A549 (cell line): ENCODE measurements at regions not wholly inside any gene's neighbourhood (a gene's known extent, or its start where the extent isn't known, plus 50 kb on each side); places are given as distances from the start of the nearest gene placed in this dataset.

Experiments used
- ATAC-seq, 2 experiments: fragments of 200-7000 bp in 1 of 2; fragments of >200 bp in 1 of 2; cut with Nextera tagmentation in 1 of 2; cut with Tn5 transposase in 1 of 2; 3 replicates each; pipeline versions ENCODE4 v1.8.0 to v1.9.1; 2018 to 2020; ENCODE audit warnings: mild to moderate bottlenecking in 1 of 2, moderate library complexity in 1 of 2
- CTCF ChIA-PET: fragments of 300-600 bp; sonication (Branson Sonifier 250); formaldehyde crosslinking; extraction: SDS; loops from one replicate; lab custom pipeline; 2021; ENCODE audit warnings: antibody characterized with exemption, inconsistent platforms; lab: Yijun Ruan, JAX
- POLR2A ChIA-PET: fragments of 350-600 bp; formaldehyde crosslinking; extraction: SDS; loops from one replicate; lab custom pipeline; 2021; ENCODE audit warnings: antibody characterized with exemption, inconsistent platforms; lab: Yijun Ruan, JAX
- DNase-seq, 2 experiments: peaks; one replicate each; pipeline versions ENCODE4 v3.0.0 to v3.0.0-alpha.2; 2011 to 2016; ENCODE audit warnings: low read depth in 1 of 2, low spot score in 1 of 2
- FAIRE-seq: peaks from 2 replicates; lab custom pipeline; 2011; peaks lifted over from hg19 to GRCh38; lab: Jason Lieb, UNC
- H3K27ac ChIP-seq, 2 experiments: fragments of >200 bp; sonication (Bioruptor Twin); formaldehyde crosslinking; 3 replicates each; pipeline ENCODE4 v1.5.1; 2016 to 2017
- H3K4me1 ChIP-seq: fragments of >200 bp; sonication (Bioruptor Twin); formaldehyde crosslinking; 3 replicates; pipeline ENCODE4 v1.6.1; 2016
- H3K4me2 ChIP-seq: fragments of >200 bp; sonication (Bioruptor Twin); formaldehyde crosslinking; 3 replicates; pipeline ENCODE4 v1.6.1; 2016
- H3K4me3 ChIP-seq: fragments of >200 bp; sonication (Bioruptor Twin); formaldehyde crosslinking; 3 replicates; pipeline ENCODE4 v1.5.1; 2016
- H3K9me3 ChIP-seq: fragments of >200 bp; sonication (Bioruptor Twin); formaldehyde crosslinking; 3 replicates; pipeline ENCODE4 v1.6.1; 2016
- CBX2 ChIP-seq: fragments of 200-600 bp; sonication (generic); IDR thresholded peaks from 2 replicates; pipeline ENCODE4 v1.6.1; 2016; ENCODE audit warnings: low read depth, mild to moderate bottlenecking, borderline replicate concordance
- CHD2 ChIP-seq: fragments of 150-350 bp; IDR thresholded peaks from 2 replicates; pipeline ENCODE4 v1.6.1; 2014; ENCODE audit warnings: low read length; ENCODE audit not compliant: partially characterized antibody
- CHD4 ChIP-seq: fragments of 200-600 bp; sonication (generic); IDR thresholded peaks from 2 replicates; pipeline ENCODE4 v1.6.1; 2016; ENCODE audit warnings: antibody characterized with exemption, mild to moderate bottlenecking, borderline replicate concordance
- E2F6 ChIP-seq: IDR thresholded peaks from 2 replicates; pipeline ENCODE4 v1.6.1; 2012; ENCODE audit warnings: low read depth, borderline replicate concordance
- EHMT2 ChIP-seq: fragments of 200-600 bp; sonication (generic); IDR thresholded peaks from 2 replicates; pipeline ENCODE4 v1.6.1; 2016; ENCODE audit warnings: antibody characterized with exemption, low read depth, mild to moderate bottlenecking, moderate library complexity
- FOSB ChIP-seq: fragments of 250-450 bp; sonication (Bioruptor Pico); IDR thresholded peaks from 2 replicates; pipeline ENCODE4 v1.5.0; 2020; ENCODE audit warnings: mild to moderate bottlenecking, moderate library complexity
- HES2 ChIP-seq: fragments of >200 bp; sonication (Bioruptor Twin); formaldehyde crosslinking; IDR thresholded peaks from 2 replicates; pipeline ENCODE4 v1.6.1; 2016
- HMGXB4 ChIP-seq: fragments of 250-450 bp; sonication (Bioruptor Pico); IDR thresholded peaks from 2 replicates; pipeline ENCODE4 v1.5.0; 2021; ENCODE audit warnings: mild to moderate bottlenecking, moderate library complexity, borderline replicate concordance
- HOXB5 ChIP-seq: fragments of 250-450 bp; sonication (Bioruptor Pico); IDR thresholded peaks from 2 replicates; pipeline ENCODE4 v1.5.0; 2020; ENCODE audit warnings: mild to moderate bottlenecking, moderate library complexity
- JUN ChIP-seq, 2 experiments: fragments of >200 bp; sonication (Bioruptor Twin); formaldehyde crosslinking; IDR thresholded peaks; 2 replicates in 1 of 2; 3 replicates in 1 of 2; pipeline ENCODE4 v1.6.1; 2016 to 2017
- KDM1A ChIP-seq: fragments of 200-600 bp; sonication (generic); IDR thresholded peaks from 2 replicates; pipeline ENCODE4 v1.6.1; 2016; ENCODE audit warnings: low read depth, mild to moderate bottlenecking
- KDM5A ChIP-seq: fragments of 200-600 bp; sonication (generic); IDR thresholded peaks from 2 replicates; pipeline ENCODE4 v1.6.1; 2016; ENCODE audit warnings: antibody characterized with exemption, mild to moderate bottlenecking
- MAZ ChIP-seq: fragments of 150-350 bp; IDR thresholded peaks from 2 replicates; pipeline ENCODE4 v1.6.1; 2014; ENCODE audit warnings: antibody characterized with exemption, low read depth, low read length, borderline replicate concordance
- PHF8 ChIP-seq: fragments of 200-600 bp; sonication (generic); IDR thresholded peaks from 2 replicates; pipeline ENCODE4 v1.6.1; 2016; ENCODE audit warnings: low read depth, mild to moderate bottlenecking, antibody characterized with exemption, moderate library complexity, borderline replicate concordance
- RAD21 ChIP-seq, 2 experiments: fragments of >200 bp in 1 of 2; sonication (Bioruptor Twin) in 1 of 2; formaldehyde crosslinking in 1 of 2; IDR thresholded peaks in 1 of 2; conservative IDR thresholded peaks in 1 of 2; 2 replicates in 1 of 2; 3 replicates in 1 of 2; pipeline ENCODE4 v1.6.1; 2012 to 2018; ENCODE audit warnings: inconsistent platforms in 1 of 2
- RFX5 ChIP-seq: fragments of 450-650 bp; IDR thresholded peaks from 2 replicates; pipeline ENCODE4 v1.7.1; 2014; ENCODE audit warnings: antibody characterized with exemption, mild to moderate bottlenecking, moderate library complexity
- RNF2 ChIP-seq: fragments of 200-600 bp; sonication (generic); IDR thresholded peaks from 2 replicates; pipeline ENCODE4 v1.6.1; 2016; ENCODE audit warnings: low read depth, mild to moderate bottlenecking, antibody characterized with exemption, moderate library complexity, borderline replicate concordance
- SMC3 ChIP-seq: fragments of >200 bp; sonication (Bioruptor Twin); formaldehyde crosslinking; IDR thresholded peaks from 3 replicates; pipeline ENCODE4 v1.6.1; 2018; ENCODE audit warnings: inconsistent platforms
- ZFP36 ChIP-seq: fragments of 450-650 bp; IDR thresholded peaks from 2 replicates; pipeline ENCODE4 v1.6.1; 2014; ENCODE audit warnings: borderline replicate concordance; ENCODE audit not compliant: partially characterized antibody
- ZNF302 ChIP-seq: fragments of 250-450 bp; sonication (Bioruptor Pico); IDR thresholded peaks from 2 replicates; pipeline ENCODE4 v1.9.0; 2021; ENCODE audit warnings: inconsistent platforms, mild to moderate bottlenecking, moderate library complexity
- WGBS: methylation state at CpG from one replicate; pipeline ENCODE4 v1.1.6; 2017; ENCODE audit errors: missing lambda C conversion rate; 5-methylcytosine and 5-hydroxymethylcytosine counted together
- TF ChIP-seq, protein P1 (sequence below): IDR thresholded peaks from 2 replicates; pipeline ENCODE4 v1.6.1; 2012
- TF ChIP-seq, protein P2 (sequence below): IDR thresholded peaks from 2 replicates; pipeline ENCODE4 v1.6.1; 2012
- TF ChIP-seq, protein P3 (sequence below): fragments of >200 bp; sonication (Bioruptor Twin); formaldehyde crosslinking; IDR thresholded peaks from 3 replicates; pipeline ENCODE4 v1.6.1; 2016

DNA sequence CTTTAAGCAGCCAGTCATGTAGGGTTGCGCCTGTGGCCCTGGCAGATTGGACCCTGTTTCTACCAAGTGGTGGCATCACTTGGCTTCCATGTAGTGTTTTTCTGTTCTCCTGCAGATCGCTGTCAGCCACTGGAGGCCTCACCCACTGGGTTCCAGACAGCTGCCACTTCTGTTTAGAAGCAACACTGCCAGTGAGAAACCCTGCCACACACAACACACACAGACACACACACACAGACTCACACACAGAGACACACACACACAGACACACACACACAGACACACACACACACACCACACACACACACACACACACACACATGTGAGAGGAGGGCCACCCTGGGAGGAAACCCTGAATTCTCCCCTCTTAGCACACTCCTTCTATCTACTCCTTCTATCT is 51.8 kb downstream of the UTRN start:
- DNase-seq (no peak), FAIRE-seq (no peak), ATAC-seq (no peak)
- Histone ChIP-seq H3K4me3 (no peak overlapping the region), H3K27ac (peak overlapping the region in 1 of 2 experiments; percentile 55; a peak in 2 of 6 replicates), H3K9me3 (no peaks in the 10 kb centered on the region), H3K4me1 (peaks cover 32% of the 10 kb centered on the region), H3K4me2 (no peak overlapping the region)
- 80% methylated on average over 1 of the region's 2 CpGs for WGBS
- ChIA-PET POLR2A (no interaction called here), CTCF (interaction anchor here (1.3 kb wide), 1 partner anchor 10 kb away, joined by 3 read pairs; no protein-coding TSS in a partner anchor)
- TF ChIP-seq FOSB (CRISPR knock-in tag) (no peak), CHD2 (no peak), ZFP36 (no peak), MAZ (no peak), RFX5 (no peak), E2F6 (no peak), JUN (IDR thresholded peaks at IDR 0.05) (no peak), RAD21 (conservative IDR thresholded peaks at IDR 0.05 in 1 of 2, IDR thresholded peaks at IDR 0.05 in 1 of 2) (no peak), CBX2 (no peak), HOXB5 (no peak), PHF8 (no peak), HMGXB4 (no peak), EHMT2 (no peak), ZNF302 (no peak), HES2 (no peak), RNF2 (no peak)
- TF ChIP-seq, protein P1, sequence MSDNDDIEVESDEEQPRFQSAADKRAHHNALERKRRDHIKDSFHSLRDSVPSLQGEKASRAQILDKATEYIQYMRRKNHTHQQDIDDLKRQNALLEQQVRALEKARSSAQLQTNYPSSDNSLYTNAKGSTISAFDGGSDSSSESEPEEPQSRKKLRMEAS: no peak
- TF ChIP-seq, protein P2, sequence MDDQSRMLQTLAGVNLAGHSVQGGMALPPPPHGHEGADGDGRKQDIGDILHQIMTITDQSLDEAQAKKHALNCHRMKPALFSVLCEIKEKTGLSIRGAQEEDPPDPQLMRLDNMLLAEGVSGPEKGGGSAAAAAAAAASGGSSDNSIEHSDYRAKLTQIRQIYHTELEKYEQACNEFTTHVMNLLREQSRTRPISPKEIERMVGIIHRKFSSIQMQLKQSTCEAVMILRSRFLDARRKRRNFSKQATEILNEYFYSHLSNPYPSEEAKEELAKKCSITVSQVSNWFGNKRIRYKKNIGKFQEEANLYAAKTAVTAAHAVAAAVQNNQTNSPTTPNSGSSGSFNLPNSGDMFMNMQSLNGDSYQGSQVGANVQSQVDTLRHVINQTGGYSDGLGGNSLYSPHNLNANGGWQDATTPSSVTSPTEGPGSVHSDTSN: no peak
- TF ChIP-seq, protein P3, sequence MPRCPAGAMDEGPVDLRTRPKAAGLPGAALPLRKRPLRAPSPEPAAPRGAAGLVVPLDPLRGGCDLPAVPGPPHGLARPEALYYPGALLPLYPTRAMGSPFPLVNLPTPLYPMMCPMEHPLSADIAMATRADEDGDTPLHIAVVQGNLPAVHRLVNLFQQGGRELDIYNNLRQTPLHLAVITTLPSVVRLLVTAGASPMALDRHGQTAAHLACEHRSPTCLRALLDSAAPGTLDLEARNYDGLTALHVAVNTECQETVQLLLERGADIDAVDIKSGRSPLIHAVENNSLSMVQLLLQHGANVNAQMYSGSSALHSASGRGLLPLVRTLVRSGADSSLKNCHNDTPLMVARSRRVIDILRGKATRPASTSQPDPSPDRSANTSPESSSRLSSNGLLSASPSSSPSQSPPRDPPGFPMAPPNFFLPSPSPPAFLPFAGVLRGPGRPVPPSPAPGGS: no peak

DNA sequence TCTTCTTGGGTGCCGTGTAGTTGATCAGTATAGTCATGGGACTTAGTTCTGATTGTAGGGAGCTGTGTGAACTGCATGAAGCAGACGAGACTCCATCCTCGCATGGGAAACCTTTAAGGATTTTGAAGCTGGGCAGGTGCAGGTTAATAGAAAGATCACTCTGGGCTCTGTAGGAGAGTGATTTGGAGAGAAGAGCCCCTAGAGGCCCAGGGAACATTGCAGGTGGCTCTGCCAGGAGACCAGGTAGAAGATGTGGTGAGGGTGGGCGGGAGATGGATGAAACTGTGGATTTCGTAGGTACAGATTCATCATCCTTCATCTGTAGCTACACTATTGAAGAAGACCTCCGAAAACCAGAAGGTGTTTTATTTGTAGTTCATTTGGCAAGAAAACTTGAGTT is 53.3 kb downstream of the UTRN start:
- ChIA-PET POLR2A (no interaction called here), CTCF (no interaction called here)
- no peak overlapping the region for H3K27ac ChIP-seq
- TF ChIP-seq SMC3 (no peak), HMGXB4 (no peak), KDM1A (no peak), KDM5A (no peak), JUN (IDR thresholded peaks at IDR 0.05) (no peak), CHD4 (no peak), RNF2 (no peak)
- TF ChIP-seq, protein P2: no peak
- no peak for FAIRE-seq
- 89% methylated on average over 6 of the region's 6 CpGs for WGBS
- no peak overlapping the region for H3K4me3 ChIP-seq
- no peak overlapping the region for H3K4me2 ChIP-seq
- no peak for DNase-seq
- peaks cover 47% of the 10 kb centered on the region for H3K4me1 ChIP-seq
- peak in 1 of 2 experiments; percentile 36; a peak in 1 of 6 replicates for ATAC-seq
- no peaks in the 10 kb centered on the region for H3K9me3 ChIP-seq
